Thyroid gland (tissue), 4 donors: ENCODE measurements at regions not wholly inside any gene's neighbourhood (a gene's known extent, or its start where the extent isn't known, plus 50 kb on each side); places are given as distances from the start of the nearest gene placed in this dataset.
A peak's percentile ranks its signal among the peaks of the same experiment; 100 is the strongest.

ENCODE experiments used
- DNase-seq, 2 donors: peaks; one replicate each; pipeline ENCODE4 v3.0.0-alpha.2; 2019
- H3K27ac ChIP-seq, 3 donors: fragments of 200-600 bp; sonication (generic); 1 replicate in 2 of 3; 2 replicates in 1 of 3; pipeline ENCODE4 v1.5.1; 2016 to 2019; ENCODE audit warnings: mild to moderate bottlenecking in 1 of 3, moderate library complexity in 1 of 3
- H3K27me3 ChIP-seq: fragments of 200-600 bp; sonication (generic); one replicate; pipeline ENCODE4 v1.5.1; 2019
- H3K36me3 ChIP-seq, 2 donors: fragments of 200-600 bp; sonication (generic); one replicate each; pipeline ENCODE4 v1.5.1; 2016 to 2019
- H3K4me1 ChIP-seq, 2 donors: fragments of 200-600 bp; sonication (generic); one replicate each; pipeline ENCODE4 v1.5.1; 2017 to 2019
- H3K4me3 ChIP-seq, 3 donors: fragments of 200-600 bp; sonication (generic); replicated peaks in 1 of 3; 1 replicate in 2 of 3; 2 replicates in 1 of 3; pipeline ENCODE4 v1.5.1; 2016; ENCODE audit warnings: mild to moderate bottlenecking in 1 of 3
- H3K9me3 ChIP-seq: fragments of 200-600 bp; sonication (generic); one replicate; pipeline ENCODE4 v1.5.1; 2017
- CTCF ChIP-seq, 6 experiments: fragments of 200-600 bp in 3 of 6; fragments of 450-650 bp in 3 of 6; sonication (generic) in 3 of 6; IDR thresholded peaks; one replicate each; pipeline ENCODE4 v1.5.1; 2016 to 2019; ENCODE audit warnings: antibody characterized with exemption in 6 of 6, mild to moderate bottlenecking in 2 of 6, inconsistent platforms in 1 of 6, moderate library complexity in 1 of 6
- POLR2A ChIP-seq, 2 donors: fragments of 450-650 bp; IDR thresholded peaks; one replicate each; pipeline ENCODE4 v1.6.1; 2017; ENCODE audit warnings: antibody characterized with exemption in 2 of 2, mild to moderate bottlenecking in 2 of 2, moderate library complexity in 1 of 2
- WGBS, 2 donors: methylation state at CpG; one replicate each; pipeline ENCODE4 v1.1.5; 2017; 5-methylcytosine and 5-hydroxymethylcytosine counted together
- intact Hi-C: fragments of 100-400 bp; cut with DNase I; formaldehyde crosslinking; loops from one replicate; pipeline ENCODE4 v1.15.1; 2023

GRCh38 chr2:107419191-107419590, 407.5 kb upstream of the RGPD4 start:
- intact Hi-C loops, result no loop called here
- Histone ChIP-seq H3K4me1 (peaks cover 19 to 24% of the 10 kb centered on the region in 2 donors), H3K27ac (peak overlapping the region; percentile 40 to 70 (median 53)), H3K9me3 (no peaks in the 10 kb centered on the region), H3K36me3 (no peaks in the 10 kb centered on the region), H3K27me3 (no peaks in the 10 kb centered on the region), H3K4me3 (no peak overlapping the region)
- peak in 1 of 2 donors; percentile 12 for DNase-seq
- WGBS, 2 donors, result 75 to 100% methylated on average over 1 of the region's 1 CpG
- no peak for TF ChIP-seq CTCF (IDR thresholded peaks at IDR 0.05)
- TF ChIP-seq POLR2A (IDR thresholded peaks at IDR 0.05), result no peak

GRCh38 chr2:107428781-107429180, 397.9 kb upstream of the RGPD4 start:
- 90 to 91% methylated on average over 3 of the region's 3 CpGs for WGBS, 2 donors
- intact Hi-C loops, result no loop called here
- peaks cover 0 to 11% of the 10 kb centered on the region in 2 donors for H3K4me1 ChIP-seq
- H3K27me3 ChIP-seq, result no peaks in the 10 kb centered on the region
- no peak for DNase-seq
- no peaks in the 10 kb centered on the region for H3K36me3 ChIP-seq
- H3K4me3 ChIP-seq, result no peak overlapping the region
- H3K27ac ChIP-seq, result no peak overlapping the region
- no peak for TF ChIP-seq POLR2A (IDR thresholded peaks at IDR 0.05)
- no peak for TF ChIP-seq CTCF (IDR thresholded peaks at IDR 0.05)
- H3K9me3 ChIP-seq, result no peaks in the 10 kb centered on the region

GRCh38 chr2:107430006-107430405, 396.7 kb upstream of the RGPD4 start:
- TF ChIP-seq CTCF (IDR thresholded peaks at IDR 0.05), result no peak
- no peak for TF ChIP-seq POLR2A (IDR thresholded peaks at IDR 0.05)
- H3K9me3 ChIP-seq, result no peaks in the 10 kb centered on the region
- H3K27ac ChIP-seq, result no peak overlapping the region
- H3K4me3 ChIP-seq, result no peak overlapping the region
- intact Hi-C loops, result no loop called here
- no peak for DNase-seq
- H3K4me1 ChIP-seq, result peaks cover 0 to 7% of the 10 kb centered on the region in 2 donors
- no peaks in the 10 kb centered on the region for H3K36me3 ChIP-seq
- H3K27me3 ChIP-seq, result no peaks in the 10 kb centered on the region
- 84 to 86% methylated on average over 1 of the region's 1 CpG for WGBS, 2 donors

- no peak for DNase-seq
- WGBS, 2 donors, result 76 to 77% methylated on average over 10 of the region's 10 CpGs
- Histone ChIP-seq H3K9me3 (no peaks in the 10 kb centered on the region), H3K36me3 (no peaks in the 10 kb centered on the region), H3K4me1 (peaks cover 0 to 7% of the 10 kb centered on the region in 2 donors), H3K27me3 (no peaks in the 10 kb centered on the region), H3K27ac (no peak overlapping the region), H3K4me3 (no peak overlapping the region)
- TF ChIP-seq POLR2A (IDR thresholded peaks at IDR 0.05) (no peak), CTCF (IDR thresholded peaks at IDR 0.05) (no peak)
- intact Hi-C loops, result no loop called here
Observed at GRCh38 chr2:107430596-107431266, 396.0 kb upstream of the RGPD4 start.

- intact Hi-C loops, result no loop called here
- no peaks in the 10 kb centered on the region for H3K9me3 ChIP-seq
Observed at GRCh38 chr2:107436281-107436680, 390.4 kb upstream of the RGPD4 start.

More at GRCh38 chr2:107436281-107436680, 390.4 kb upstream of the RGPD4 start:
- TF ChIP-seq CTCF (IDR thresholded peaks at IDR 0.05) (no peak), POLR2A (IDR thresholded peaks at IDR 0.05) (no peak)
- Histone ChIP-seq H3K27me3 (no peaks in the 10 kb centered on the region), H3K36me3 (no peaks in the 10 kb centered on the region), H3K27ac (no peak overlapping the region), H3K4me3 (no peak overlapping the region), H3K4me1 (peaks cover 0 to 14% of the 10 kb centered on the region in 2 donors)
- DNase-seq, result no peak
